ENCODE measurements at regions not wholly inside any gene's neighbourhood (a gene's known extent, or its start where the extent isn't known, plus 50 kb on each side); places are given as distances from the start of the nearest gene placed in this dataset.

GRCh38 chr9:78640728-78641127, 343.8 kb downstream of the PSAT1 start:
- no peaks in the 10 kb centered on the region for H3K27me3 ChIP-seq
- no peaks in the 10 kb centered on the region; the same call in 1 of the 2 replicates for H3K9me3 ChIP-seq
- no peak overlapping the region for H3K4me3 ChIP-seq
- no peaks in the 10 kb centered on the region for H3K36me3 ChIP-seq
- DNase-seq, result no peak

- H3K9me3 ChIP-seq, result no peaks in the 10 kb centered on the region; the same call in 1 of the 2 replicates
- no peaks in the 10 kb centered on the region for H3K36me3 ChIP-seq
- no peaks in the 10 kb centered on the region for H3K27me3 ChIP-seq
- no peak for DNase-seq
- no peak overlapping the region for H3K4me3 ChIP-seq
Measured at GRCh38 chr9:78644359-78644758, 347.4 kb downstream of the PSAT1 start.

- no peak overlapping the region for H3K4me3 ChIP-seq
- H3K9me3 ChIP-seq, result no peaks in the 10 kb centered on the region
- H3K27me3 ChIP-seq, result no peaks in the 10 kb centered on the region
- DNase-seq, result no peak
- H3K36me3 ChIP-seq, result no peaks in the 10 kb centered on the region
Measured at GRCh38 chr9:78654324-78654723, 357.4 kb downstream of the PSAT1 start.

- Histone ChIP-seq H3K4me3 (no peak overlapping the region), H3K36me3 (no peaks in the 10 kb centered on the region), H3K9me3 (no peaks in the 10 kb centered on the region), H3K27me3 (no peaks in the 10 kb centered on the region)
- no peak for DNase-seq
Measured at GRCh38 chr9:78663369-78663768, 366.4 kb downstream of the PSAT1 start.

- Histone ChIP-seq H3K9me3 (no peaks in the 10 kb centered on the region), H3K36me3 (no peaks in the 10 kb centered on the region), H3K4me3 (no peak overlapping the region), H3K27me3 (no peaks in the 10 kb centered on the region)
- DNase-seq, result no peak
Measured at GRCh38 chr9:78664370-78664769, 367.4 kb downstream of the PSAT1 start.

GRCh38 chr9:78666818-78667414, 370.0 kb downstream of the PSAT1 start:
- H3K9me3 ChIP-seq, result no peaks in the 10 kb centered on the region
- no peaks in the 10 kb centered on the region for H3K27me3 ChIP-seq
- H3K4me3 ChIP-seq, result no peak overlapping the region
- H3K36me3 ChIP-seq, result no peaks in the 10 kb centered on the region
- no peak for DNase-seq

GRCh38 chr9:78668148-78668832, 371.4 kb downstream of the PSAT1 start:
- Histone ChIP-seq H3K9me3 (no peaks in the 10 kb centered on the region), H3K4me3 (no peak overlapping the region), H3K27me3 (no peaks in the 10 kb centered on the region), H3K36me3 (no peaks in the 10 kb centered on the region)
- DNase-seq, result no peak

- DNase-seq, result no peak
- Histone ChIP-seq H3K36me3 (no peaks in the 10 kb centered on the region), H3K27me3 (no peaks in the 10 kb centered on the region), H3K9me3 (no peaks in the 10 kb centered on the region), H3K4me3 (no peak overlapping the region)
Measured at GRCh38 chr9:78669591-78669990, 372.7 kb downstream of the PSAT1 start.

GRCh38 chr9:78671785-78672184, 374.9 kb downstream of the PSAT1 start:
- H3K9me3 ChIP-seq, result no peaks in the 10 kb centered on the region
- H3K27me3 ChIP-seq, result no peaks in the 10 kb centered on the region
- H3K4me3 ChIP-seq, result no peak overlapping the region
- DNase-seq, result no peak
- H3K36me3 ChIP-seq, result no peaks in the 10 kb centered on the region

GRCh38 chr9:78674874-78675273, 377.9 kb downstream of the PSAT1 start:
- no peaks in the 10 kb centered on the region for H3K9me3 ChIP-seq
- H3K36me3 ChIP-seq, result no peaks in the 10 kb centered on the region
- no peak overlapping the region for H3K4me3 ChIP-seq
- H3K27me3 ChIP-seq, result no peaks in the 10 kb centered on the region
- DNase-seq, result no peak

- H3K36me3 ChIP-seq, result no peaks in the 10 kb centered on the region
- no peaks in the 10 kb centered on the region for H3K9me3 ChIP-seq
- H3K27me3 ChIP-seq, result no peaks in the 10 kb centered on the region
- no peak overlapping the region for H3K4me3 ChIP-seq
- DNase-seq, result no peak
Measured at GRCh38 chr9:78676009-78676408, 379.1 kb downstream of the PSAT1 start.

- no peak for DNase-seq
- H3K36me3 ChIP-seq, result no peaks in the 10 kb centered on the region
- H3K27me3 ChIP-seq, result no peaks in the 10 kb centered on the region
- no peak overlapping the region for H3K4me3 ChIP-seq
- no peaks in the 10 kb centered on the region for H3K9me3 ChIP-seq
Measured at GRCh38 chr9:78676623-78677022, 379.7 kb downstream of the PSAT1 start.

- H3K36me3 ChIP-seq, result no peaks in the 10 kb centered on the region
- H3K4me3 ChIP-seq, result no peak overlapping the region
- H3K27me3 ChIP-seq, result no peaks in the 10 kb centered on the region
- H3K9me3 ChIP-seq, result no peaks in the 10 kb centered on the region
- DNase-seq, result no peak
Measured at GRCh38 chr9:78677326-78677725, 380.4 kb downstream of the PSAT1 start.

GRCh38 chr9:78678877-78679276, 382.0 kb downstream of the PSAT1 start:
- H3K4me3 ChIP-seq, result no peak overlapping the region

GRCh38 chr9:78680196-78680595, 383.3 kb downstream of the PSAT1 start:
- no peak for DNase-seq
- Histone ChIP-seq H3K27me3 (no peaks in the 10 kb centered on the region), H3K36me3 (no peaks in the 10 kb centered on the region), H3K4me3 (no peak overlapping the region), H3K9me3 (no peaks in the 10 kb centered on the region)

More at GRCh38 chr9:78678877-78679276, 382.0 kb downstream of the PSAT1 start:
- H3K36me3 ChIP-seq, result no peaks in the 10 kb centered on the region
- no peaks in the 10 kb centered on the region for H3K9me3 ChIP-seq
- H3K27me3 ChIP-seq, result no peaks in the 10 kb centered on the region
- no peak for DNase-seq

- no peak overlapping the region for H3K4me3 ChIP-seq
- no peaks in the 10 kb centered on the region for H3K9me3 ChIP-seq
- no peaks in the 10 kb centered on the region for H3K36me3 ChIP-seq
- DNase-seq, result no peak
- H3K27me3 ChIP-seq, result no peaks in the 10 kb centered on the region
Measured at GRCh38 chr9:78682216-78682615, 385.3 kb downstream of the PSAT1 start.

GRCh38 chr9:78685471-78685870, 388.5 kb downstream of the PSAT1 start:
- H3K4me3 ChIP-seq, result no peak overlapping the region
- H3K9me3 ChIP-seq, result no peaks in the 10 kb centered on the region
- H3K36me3 ChIP-seq, result no peaks in the 10 kb centered on the region
- H3K27me3 ChIP-seq, result no peaks in the 10 kb centered on the region
- DNase-seq, result no peak

GRCh38 chr9:78688796-78689195, 391.9 kb downstream of the PSAT1 start:
- Histone ChIP-seq H3K4me3 (no peak overlapping the region), H3K36me3 (no peaks in the 10 kb centered on the region), H3K9me3 (no peaks in the 10 kb centered on the region), H3K27me3 (no peaks in the 10 kb centered on the region)
- no peak for DNase-seq
